ENCODE measurements at regions not wholly inside any gene's neighbourhood (a gene's known extent, or its start where the extent isn't known, plus 50 kb on each side); places are given as distances from the start of the nearest gene placed in this dataset.

- Histone ChIP-seq H3K27ac (ENCODE audit: low read depth, low read length) (no peak overlapping the region), H2AFZ (ENCODE audit: low read depth, low read length, poor library complexity, severe bottlenecking) (no peak overlapping the region), H3K4me1 (ENCODE audit: control insufficient read depth in 1 of 2, insufficient read depth in 2 of 2, low read length in 2 of 2) (no peaks in the 10 kb centered on the region), H3K9ac (ENCODE audit: low read length) (no peak overlapping the region), H3K36me3 (ENCODE audit: control insufficient read depth in 1 of 2, insufficient read depth in 2 of 2, low read length in 2 of 2) (no peaks in the 10 kb centered on the region), H3K9me2 (ENCODE audit: insufficient read depth) (no peaks in the 10 kb centered on the region), H4K20me1 (ENCODE audit: insufficient read depth) (no peaks in the 10 kb centered on the region), H3K4me3 (replicated peaks in 1 of 2; ENCODE audit: low read depth in 1 of 2, low read length in 2 of 2) (no peak overlapping the region), H3K27me3 (ENCODE audit: insufficient read depth, low read length) (no peaks in the 10 kb centered on the region), H3K9me3 (ENCODE audit: control insufficient read depth in 1 of 2, insufficient read depth in 1 of 2, low read depth in 1 of 2, low read length in 2 of 2) (no peaks in the 10 kb centered on the region), H3K79me2 (ENCODE audit: insufficient read depth, low read length) (no peaks in the 10 kb centered on the region), H3K4me2 (ENCODE audit: low read length) (no peak overlapping the region)
- ATAC-seq: no peak
- RAD21 ChIA-PET (ENCODE audit: low non-redundant PET in 1 of 2, low total read pairs in 2 of 2, uncharacterized antibody in 2 of 2, unreplicated experiment in 2 of 2): no interaction called here
- CTCF ChIA-PET: no interaction called here
- no TSS peak for BruUV-seq (replicated peaks)
- POLR2A ChIA-PET: no interaction called here
- no peak for TF ChIP-seq REST (IDR thresholded peaks at IDR 0.05; ENCODE audit: low read depth)
- TF ChIP-seq SP1 (IDR thresholded peaks at IDR 0.05; ENCODE audit: low read depth): no peak
- TF ChIP-seq ZBTB33 (IDR thresholded peaks at IDR 0.05; ENCODE audit: extremely low read depth, insufficient replicate concordance, low read length): no peak
- TF ChIP-seq POLR2A (IDR thresholded peaks at IDR 0.05; ENCODE audit: borderline replicate concordance, extremely low read depth, insufficient read depth, insufficient read length): no peak
- no peak for TF ChIP-seq POLR2AphosphoS5 (IDR thresholded peaks at IDR 0.05; ENCODE audit: low read depth, low read length)
- no peak for TF ChIP-seq SIN3A (IDR thresholded peaks at IDR 0.05; ENCODE audit: low read depth)
- no peak for TF ChIP-seq EGR1 (IDR thresholded peaks at IDR 0.05; ENCODE audit: low read depth)
- no peak for TF ChIP-seq ZFX (IDR thresholded peaks at IDR 0.05)
- no peak for TF ChIP-seq CTCF (IDR thresholded peaks at IDR 0.05 in 2 of 3, conservative IDR thresholded peaks at IDR 0.05 in 1 of 3; ENCODE audit: borderline replicate concordance in 1 of 3, insufficient read depth in 1 of 3, low read depth in 2 of 3, low read length in 2 of 3)
- TF ChIP-seq TCF7L2 (IDR thresholded peaks at IDR 0.05; ENCODE audit: borderline replicate concordance, extremely low read depth, insufficient read depth, insufficient read length): no peak
- TF ChIP-seq EZH2phosphoT487 (IDR thresholded peaks at IDR 0.05; ENCODE audit: borderline replicate concordance): no peak
- TF ChIP-seq, protein P1, sequence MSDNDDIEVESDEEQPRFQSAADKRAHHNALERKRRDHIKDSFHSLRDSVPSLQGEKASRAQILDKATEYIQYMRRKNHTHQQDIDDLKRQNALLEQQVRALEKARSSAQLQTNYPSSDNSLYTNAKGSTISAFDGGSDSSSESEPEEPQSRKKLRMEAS (IDR thresholded peaks at IDR 0.05): no peak
- TF ChIP-seq CBX3 (IDR thresholded peaks at IDR 0.05; ENCODE audit: low read depth): no peak
- no peak for TF ChIP-seq ZNF274 (IDR thresholded peaks at IDR 0.05; ENCODE audit: low read depth, low read length)
- no peak for TF ChIP-seq ELF1 (IDR thresholded peaks at IDR 0.05; ENCODE audit: borderline replicate concordance, low read depth)
- TF ChIP-seq ATF3 (IDR thresholded peaks at IDR 0.05): no peak
- TF ChIP-seq FOSL1 (IDR thresholded peaks at IDR 0.05; ENCODE audit: low read depth): no peak
- TF ChIP-seq EZH2 (IDR thresholded peaks at IDR 0.05): no peak
- DNase-seq (ENCODE audit: low read depth, low spot score): no peak
- intact Hi-C loops (cut with micrococcal nuclease): no loop called here
These were observed 802.7 kb downstream of the METTL15 start for GRCh38 chr11:28910926-28911325.
